ENCODE measurements at regions not wholly inside any gene's neighbourhood (a gene's known extent, or its start where the extent isn't known, plus 50 kb on each side); places are given as distances from the start of the nearest gene placed in this dataset.

DNA sequence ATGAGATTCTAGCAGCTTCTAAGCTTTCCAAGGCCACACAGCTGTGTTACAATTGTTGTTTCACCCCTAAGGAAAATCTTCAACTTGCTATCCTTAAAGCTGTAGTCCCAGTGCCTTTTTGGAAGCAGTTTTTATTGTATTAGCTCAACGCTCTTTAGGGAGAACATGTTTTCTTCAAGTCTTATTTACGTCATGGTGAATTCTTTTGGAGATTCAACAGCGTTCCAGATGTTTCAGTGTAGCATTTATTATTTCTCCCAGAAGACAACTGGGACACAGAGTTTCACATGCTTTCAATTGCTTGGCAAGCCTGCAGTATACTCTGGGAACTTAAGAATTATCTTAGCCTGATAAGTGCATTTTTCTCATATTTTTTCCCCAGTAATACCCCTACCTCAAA is 888.3 kb downstream of the PLOD2 start:
- TF ChIP-seq, protein P1, sequence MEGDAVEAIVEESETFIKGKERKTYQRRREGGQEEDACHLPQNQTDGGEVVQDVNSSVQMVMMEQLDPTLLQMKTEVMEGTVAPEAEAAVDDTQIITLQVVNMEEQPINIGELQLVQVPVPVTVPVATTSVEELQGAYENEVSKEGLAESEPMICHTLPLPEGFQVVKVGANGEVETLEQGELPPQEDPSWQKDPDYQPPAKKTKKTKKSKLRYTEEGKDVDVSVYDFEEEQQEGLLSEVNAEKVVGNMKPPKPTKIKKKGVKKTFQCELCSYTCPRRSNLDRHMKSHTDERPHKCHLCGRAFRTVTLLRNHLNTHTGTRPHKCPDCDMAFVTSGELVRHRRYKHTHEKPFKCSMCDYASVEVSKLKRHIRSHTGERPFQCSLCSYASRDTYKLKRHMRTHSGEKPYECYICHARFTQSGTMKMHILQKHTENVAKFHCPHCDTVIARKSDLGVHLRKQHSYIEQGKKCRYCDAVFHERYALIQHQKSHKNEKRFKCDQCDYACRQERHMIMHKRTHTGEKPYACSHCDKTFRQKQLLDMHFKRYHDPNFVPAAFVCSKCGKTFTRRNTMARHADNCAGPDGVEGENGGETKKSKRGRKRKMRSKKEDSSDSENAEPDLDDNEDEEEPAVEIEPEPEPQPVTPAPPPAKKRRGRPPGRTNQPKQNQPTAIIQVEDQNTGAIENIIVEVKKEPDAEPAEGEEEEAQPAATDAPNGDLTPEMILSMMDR (conservative IDR thresholded peaks at IDR 0.05; ENCODE audit: low read depth, low read length): no peak
- no peak for TF ChIP-seq EZH2 (IDR thresholded peaks at IDR 0.05; ENCODE audit: borderline replicate concordance, low read depth, low read length, poor library complexity, severe bottlenecking)

All from A673 (cell line).